NCI-H510A (cell line): ENCODE measurements at regions not wholly inside any gene's neighbourhood (a gene's known extent, or its start where the extent isn't known, plus 50 kb on each side); places are given as distances from the start of the nearest gene placed in this dataset.

Experiments
- DNase-seq: peaks from one replicate; lab custom pipeline; 2025; lab: John Stamatoyannopoulos, UW

GRCh38 chr5:171509467-171509866 is 90.0 kb downstream of the FGF18 start:
- no peak for DNase-seq

GRCh38 chr5:171512397-171512796 is 93.0 kb downstream of the FGF18 start:
- DNase-seq: no peak

- no peak for DNase-seq
Observed at GRCh38 chr5:171513591-171513990, 94.1 kb downstream of the FGF18 start.

- no peak for DNase-seq
Observed at GRCh38 chr5:171518916-171519315, 99.5 kb downstream of the FGF18 start.

GRCh38 chr5:171520300-171521174 is 101.1 kb downstream of the FGF18 start:
- no peak for DNase-seq

GRCh38 chr5:171521219-171521633 is 101.8 kb downstream of the FGF18 start:
- no peak for DNase-seq

GRCh38 chr5:171521679-171522078 is 102.2 kb downstream of the FGF18 start:
- no peak for DNase-seq

- no peak for DNase-seq
Observed at GRCh38 chr5:171523781-171524180, 104.3 kb downstream of the FGF18 start.

GRCh38 chr5:171524466-171524865 is 105.0 kb downstream of the FGF18 start:
- DNase-seq: no peak

GRCh38 chr5:171525085-171525484 is 105.6 kb downstream of the FGF18 start:
- DNase-seq: no peak

GRCh38 chr5:171528036-171528435 is 108.6 kb downstream of the FGF18 start:
- DNase-seq: no peak

GRCh38 chr5:171528865-171529614 is 109.6 kb downstream of the FGF18 start:
- no peak for DNase-seq

GRCh38 chr5:171531638-171532037 is 112.2 kb downstream of the FGF18 start:
- no peak for DNase-seq

- no peak for DNase-seq
Observed at GRCh38 chr5:171533153-171533552, 113.7 kb downstream of the FGF18 start.

- no peak for DNase-seq
Observed at GRCh38 chr5:171534043-171534895, 114.8 kb downstream of the FGF18 start.

GRCh38 chr5:171535162-171535561 is 115.7 kb downstream of the FGF18 start:
- no peak for DNase-seq

GRCh38 chr5:171537070-171537849 is 117.8 kb downstream of the FGF18 start:
- DNase-seq: no peak

GRCh38 chr5:171537923-171538537 is 118.6 kb downstream of the FGF18 start:
- no peak for DNase-seq

GRCh38 chr5:171538681-171539080 is 119.2 kb downstream of the FGF18 start:
- DNase-seq: no peak

GRCh38 chr5:171540865-171541264 is 121.4 kb downstream of the FGF18 start:
- no peak for DNase-seq

GRCh38 chr5:171541341-171541776 is 121.9 kb downstream of the FGF18 start:
- DNase-seq: no peak
